HL-60 (cell line): ENCODE measurements at regions not wholly inside any gene's neighbourhood (a gene's known extent, or its start where the extent isn't known, plus 50 kb on each side); places are given as distances from the start of the nearest gene placed in this dataset.

ENCODE experiments used
- DNase-seq, 2 experiments: peaks; one replicate each; pipeline ENCODE4 v3.0.0-alpha.2; 2010 to 2020; ENCODE audit warnings: low read depth in 1 of 2, low spot score in 1 of 2
- H3K27ac ChIP-seq: fragments of 250-450 bp; sonication (Bioruptor Pico); replicated peaks from 2 replicates; pipeline ENCODE4 v1.5.1; 2020; ENCODE audit warnings: mild to moderate bottlenecking, moderate library complexity
- H3K27me3 ChIP-seq: fragments of 250-450 bp; sonication (Bioruptor Pico); 2 replicates; pipeline ENCODE4 v1.5.1; 2021; ENCODE audit warnings: mild to moderate bottlenecking, moderate library complexity; ENCODE audit not compliant: insufficient read depth, poor library complexity, severe bottlenecking
- H3K4me3 ChIP-seq: replicated peaks from 2 replicates; pipeline ENCODE4 v1.5.1; 2011; ENCODE audit warnings: mild to moderate bottlenecking, control low read depth, low read length; ENCODE audit not compliant: insufficient read depth
- GABPA ChIP-seq: IDR thresholded peaks from 2 replicates; pipeline ENCODE4 v1.6.1; 2012; ENCODE audit warnings: low read depth
- POLR2AphosphoS5 ChIP-seq: IDR thresholded peaks from 2 replicates; pipeline ENCODE4 v1.6.1; 2012; ENCODE audit warnings: low read depth
- SPI1 ChIP-seq: IDR thresholded peaks from 2 replicates; pipeline ENCODE4 v1.6.1; 2012; ENCODE audit warnings: low read depth, mild to moderate bottlenecking, borderline replicate concordance
- TF ChIP-seq, protein P1 (sequence below): IDR thresholded peaks from one replicate; pipeline ENCODE4 v1.5.1; 2011; ENCODE audit warnings: low read length, control low read depth, inconsistent platforms; ENCODE audit not compliant: insufficient read depth
- TF ChIP-seq, protein P2 (sequence below): IDR thresholded peaks from 2 replicates; pipeline ENCODE4 v1.6.1; 2012; ENCODE audit warnings: low read depth; ENCODE audit not compliant: insufficient replicate concordance

DNA sequence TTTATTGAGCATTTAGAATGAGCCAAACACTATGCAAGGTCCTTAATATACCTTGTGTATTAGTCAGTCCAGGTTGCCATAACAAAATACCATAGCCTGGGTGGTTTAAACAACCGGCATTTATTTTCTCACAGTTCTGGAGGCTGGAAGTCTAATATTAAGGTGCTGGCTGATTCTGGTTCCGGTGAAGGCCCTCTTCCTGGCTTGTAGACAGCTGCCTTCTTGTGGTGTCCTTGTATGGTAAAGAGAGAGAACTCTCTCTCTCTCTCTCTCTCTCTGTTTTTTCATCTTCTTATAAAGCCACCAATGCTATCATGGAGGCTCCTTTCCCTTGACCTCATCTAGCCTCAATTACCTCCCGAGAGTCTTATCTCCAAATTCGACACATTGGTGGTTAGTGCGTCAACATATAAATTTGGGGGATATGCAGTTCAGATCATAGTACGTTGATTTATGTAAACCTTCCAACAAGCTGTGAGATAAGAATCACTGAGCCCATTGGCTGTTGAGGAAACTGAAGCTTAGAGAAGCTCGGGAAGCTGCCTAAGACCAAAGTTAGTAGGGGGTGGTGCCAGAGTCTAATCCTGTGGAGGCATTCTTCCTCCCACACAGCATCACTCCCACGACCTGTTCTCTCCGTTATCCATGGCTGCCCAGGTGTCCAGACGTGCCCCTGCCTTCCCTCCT is 298.0 kb upstream of the PROK2 start:
- Histone ChIP-seq H3K27me3 (no peaks in the 10 kb centered on the region), H3K4me3 (no peak overlapping the region), H3K27ac (peak overlapping the region; percentile 56)
- DNase-seq = no peak
- TF ChIP-seq SPI1 (no peak), GABPA (no peak), POLR2AphosphoS5 (no peak)
- TF ChIP-seq, protein P1, sequence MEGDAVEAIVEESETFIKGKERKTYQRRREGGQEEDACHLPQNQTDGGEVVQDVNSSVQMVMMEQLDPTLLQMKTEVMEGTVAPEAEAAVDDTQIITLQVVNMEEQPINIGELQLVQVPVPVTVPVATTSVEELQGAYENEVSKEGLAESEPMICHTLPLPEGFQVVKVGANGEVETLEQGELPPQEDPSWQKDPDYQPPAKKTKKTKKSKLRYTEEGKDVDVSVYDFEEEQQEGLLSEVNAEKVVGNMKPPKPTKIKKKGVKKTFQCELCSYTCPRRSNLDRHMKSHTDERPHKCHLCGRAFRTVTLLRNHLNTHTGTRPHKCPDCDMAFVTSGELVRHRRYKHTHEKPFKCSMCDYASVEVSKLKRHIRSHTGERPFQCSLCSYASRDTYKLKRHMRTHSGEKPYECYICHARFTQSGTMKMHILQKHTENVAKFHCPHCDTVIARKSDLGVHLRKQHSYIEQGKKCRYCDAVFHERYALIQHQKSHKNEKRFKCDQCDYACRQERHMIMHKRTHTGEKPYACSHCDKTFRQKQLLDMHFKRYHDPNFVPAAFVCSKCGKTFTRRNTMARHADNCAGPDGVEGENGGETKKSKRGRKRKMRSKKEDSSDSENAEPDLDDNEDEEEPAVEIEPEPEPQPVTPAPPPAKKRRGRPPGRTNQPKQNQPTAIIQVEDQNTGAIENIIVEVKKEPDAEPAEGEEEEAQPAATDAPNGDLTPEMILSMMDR = no peak
- TF ChIP-seq, protein P2, sequence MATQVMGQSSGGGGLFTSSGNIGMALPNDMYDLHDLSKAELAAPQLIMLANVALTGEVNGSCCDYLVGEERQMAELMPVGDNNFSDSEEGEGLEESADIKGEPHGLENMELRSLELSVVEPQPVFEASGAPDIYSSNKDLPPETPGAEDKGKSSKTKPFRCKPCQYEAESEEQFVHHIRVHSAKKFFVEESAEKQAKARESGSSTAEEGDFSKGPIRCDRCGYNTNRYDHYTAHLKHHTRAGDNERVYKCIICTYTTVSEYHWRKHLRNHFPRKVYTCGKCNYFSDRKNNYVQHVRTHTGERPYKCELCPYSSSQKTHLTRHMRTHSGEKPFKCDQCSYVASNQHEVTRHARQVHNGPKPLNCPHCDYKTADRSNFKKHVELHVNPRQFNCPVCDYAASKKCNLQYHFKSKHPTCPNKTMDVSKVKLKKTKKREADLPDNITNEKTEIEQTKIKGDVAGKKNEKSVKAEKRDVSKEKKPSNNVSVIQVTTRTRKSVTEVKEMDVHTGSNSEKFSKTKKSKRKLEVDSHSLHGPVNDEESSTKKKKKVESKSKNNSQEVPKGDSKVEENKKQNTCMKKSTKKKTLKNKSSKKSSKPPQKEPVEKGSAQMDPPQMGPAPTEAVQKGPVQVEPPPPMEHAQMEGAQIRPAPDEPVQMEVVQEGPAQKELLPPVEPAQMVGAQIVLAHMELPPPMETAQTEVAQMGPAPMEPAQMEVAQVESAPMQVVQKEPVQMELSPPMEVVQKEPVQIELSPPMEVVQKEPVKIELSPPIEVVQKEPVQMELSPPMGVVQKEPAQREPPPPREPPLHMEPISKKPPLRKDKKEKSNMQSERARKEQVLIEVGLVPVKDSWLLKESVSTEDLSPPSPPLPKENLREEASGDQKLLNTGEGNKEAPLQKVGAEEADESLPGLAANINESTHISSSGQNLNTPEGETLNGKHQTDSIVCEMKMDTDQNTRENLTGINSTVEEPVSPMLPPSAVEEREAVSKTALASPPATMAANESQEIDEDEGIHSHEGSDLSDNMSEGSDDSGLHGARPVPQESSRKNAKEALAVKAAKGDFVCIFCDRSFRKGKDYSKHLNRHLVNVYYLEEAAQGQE = no peak

DNA sequence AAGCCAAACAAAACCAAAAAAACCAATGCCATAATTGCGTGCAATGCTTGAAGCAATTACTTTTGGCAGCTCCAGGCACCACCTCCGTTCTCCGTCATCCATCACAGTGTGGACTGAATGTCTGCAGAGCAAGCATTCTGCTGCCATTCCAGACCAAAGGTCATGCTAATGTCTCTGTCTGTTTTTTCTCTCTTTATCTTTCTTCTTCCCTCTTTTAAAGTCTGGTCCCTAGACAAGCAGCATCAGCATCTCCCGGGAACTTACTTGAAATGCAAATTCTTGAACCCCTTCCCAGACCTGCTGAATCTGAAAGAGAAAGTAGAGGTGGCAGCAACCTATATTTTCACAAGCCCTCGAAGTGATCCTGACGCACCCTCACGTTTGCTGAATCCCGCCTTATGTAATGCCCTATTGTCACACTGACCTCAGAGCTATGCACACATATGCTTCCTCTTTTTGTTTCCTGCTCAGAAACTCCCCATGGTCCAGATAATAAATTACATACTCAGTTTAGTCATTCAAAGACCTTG is 297.3 kb upstream of the PROK2 start:
- Histone ChIP-seq H3K27ac (peak overlapping the region; percentile 56), H3K27me3 (no peaks in the 10 kb centered on the region), H3K4me3 (no peak overlapping the region; the same call in 1 of the 2 replicates)
- TF ChIP-seq POLR2AphosphoS5 = peak; percentile 58; the same call in 1 of the 2 replicates
- TF ChIP-seq SPI1 = no peak; the same call in 1 of the 2 replicates
- TF ChIP-seq, protein P1 = no peak
- DNase-seq = peak; percentile 42 to 89

DNA sequence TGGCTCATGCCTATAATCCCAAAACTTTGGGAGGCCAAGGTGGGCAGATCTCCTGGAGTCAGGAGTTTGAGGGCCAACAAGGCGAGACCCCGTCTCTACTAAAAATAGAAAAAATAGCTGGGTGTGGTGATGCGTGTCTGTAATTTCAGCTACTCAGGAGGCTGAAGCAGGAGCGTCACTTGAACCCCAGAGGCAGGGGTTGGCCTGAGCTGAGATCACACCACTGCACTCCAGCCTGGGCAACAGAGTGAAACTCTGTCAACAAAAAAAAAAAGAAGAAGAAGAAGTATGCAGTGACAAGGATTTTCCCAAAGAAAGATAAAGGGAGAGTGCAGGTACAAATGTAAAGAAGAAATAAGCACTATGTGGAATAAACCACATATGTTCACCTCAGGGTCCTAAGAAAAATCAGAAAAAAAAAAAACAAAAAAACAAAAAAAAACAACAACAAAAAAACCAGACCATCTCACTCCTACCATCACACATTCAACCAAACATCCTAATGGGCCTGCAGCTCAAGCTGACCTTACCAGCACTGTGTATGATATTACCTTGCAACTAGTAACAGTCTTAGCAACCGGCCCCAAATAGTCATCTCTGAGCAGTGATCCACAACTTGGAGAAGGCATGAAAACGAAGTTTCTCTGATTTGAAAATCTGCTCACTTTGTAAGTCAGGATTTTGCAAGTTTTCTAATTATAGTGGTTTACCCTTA is 296.7 kb upstream of the PROK2 start:
- Histone ChIP-seq H3K27me3 (no peaks in the 10 kb centered on the region), H3K4me3 (no peak overlapping the region), H3K27ac (peak overlapping the region; percentile 56)
- TF ChIP-seq GABPA (no peak), POLR2AphosphoS5 (no peak), SPI1 (no peak)
- TF ChIP-seq, protein P2 = no peak
- TF ChIP-seq, protein P1 = no peak
- no peak for DNase-seq

DNA sequence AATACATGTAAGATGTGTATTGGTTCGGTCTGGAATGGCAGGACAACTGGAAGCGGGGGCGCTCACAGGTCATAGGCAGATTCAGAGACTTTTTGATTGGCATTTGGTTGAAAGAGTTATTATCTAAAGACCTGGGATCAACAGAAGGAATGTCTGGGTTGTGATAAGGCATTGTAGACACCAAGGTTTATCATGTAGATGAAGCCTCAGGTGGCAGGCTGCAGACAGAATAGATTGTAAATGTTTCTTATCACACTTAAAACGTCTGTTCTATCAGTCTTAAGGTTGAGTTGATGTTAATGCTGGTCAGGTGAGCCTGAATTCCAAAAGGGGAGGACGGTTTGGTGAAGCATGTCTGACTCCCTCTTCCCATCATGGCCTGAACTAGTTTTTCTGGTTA is 295.9 kb upstream of the PROK2 start:
- TF ChIP-seq, protein P1 = no peak
- TF ChIP-seq, protein P2 = no peak
- H3K27ac ChIP-seq = no peak overlapping the region
- no peak overlapping the region for H3K4me3 ChIP-seq
- no peak for DNase-seq
- no peaks in the 10 kb centered on the region for H3K27me3 ChIP-seq
